ENCODE measurements at regions not wholly inside any gene's neighbourhood (a gene's known extent, or its start where the extent isn't known, plus 50 kb on each side); places are given as distances from the start of the nearest gene placed in this dataset.

GRCh38 chr5:5979377-5979760 is 399.0 kb downstream of the MED10 start:
- no peaks in the 10 kb centered on the region for H3K9me3 ChIP-seq (ENCODE audit: low read length)
- no peaks in the 10 kb centered on the region for H3F3A ChIP-seq (ENCODE audit: insufficient read depth, low read length, poor library complexity, severe bottlenecking)
- H3K36me3 ChIP-seq (ENCODE audit: insufficient read depth, low read length): no peaks in the 10 kb centered on the region
- H3K27me3 ChIP-seq (ENCODE audit: insufficient read depth, low read depth, low read length): no peaks in the 10 kb centered on the region
- no peak overlapping the region for H2AFZ ChIP-seq (ENCODE audit: low read depth, low read length)
- TF ChIP-seq TAF1 (IDR thresholded peaks at IDR 0.05; ENCODE audit: low read depth) (no peak), REST (IDR thresholded peaks at IDR 0.05; ENCODE audit: borderline replicate concordance) (no peak), POLR2AphosphoS5 (IDR thresholded peaks at IDR 0.05) (no peak), MXI1 (conservative IDR thresholded peaks at IDR 0.05; ENCODE audit: poor library complexity, severe bottlenecking) (no peak), EZH2 (IDR thresholded peaks at IDR 0.05; ENCODE audit: borderline replicate concordance, insufficient read depth, low read length, poor library complexity, severe bottlenecking) (no peak), EP300 (conservative IDR thresholded peaks at IDR 0.05; ENCODE audit: poor library complexity, severe bottlenecking) (no peak)
- H3K4me2 ChIP-seq (ENCODE audit: low read length): no peak overlapping the region
- no peak overlapping the region for H3K4me3 ChIP-seq (ENCODE audit: low read length)
- no peaks in the 10 kb centered on the region for H4K20me1 ChIP-seq (ENCODE audit: insufficient read depth)
- no peaks in the 10 kb centered on the region for H3K9me2 ChIP-seq (ENCODE audit: insufficient read depth, low read length)
- no peak overlapping the region for H3K27ac ChIP-seq (ENCODE audit: low read length)
- no peak overlapping the region for H3K9ac ChIP-seq (ENCODE audit: low read length)
- H3K79me2 ChIP-seq (replicated peaks; ENCODE audit: insufficient read depth, low read length): no peaks in the 10 kb centered on the region

GRCh38 chr5:5978501-5979376 is 399.6 kb downstream of the MED10 start:
- H2AFZ ChIP-seq (ENCODE audit: low read depth, low read length): no peak overlapping the region

More at GRCh38 chr5:5978501-5979376, 399.6 kb downstream of the MED10 start:
- H3K9me3 ChIP-seq (ENCODE audit: low read length): no peaks in the 10 kb centered on the region
- no peak for TF ChIP-seq EP300 (conservative IDR thresholded peaks at IDR 0.05; ENCODE audit: poor library complexity, severe bottlenecking)
- no peak for TF ChIP-seq CTCF (IDR thresholded peaks at IDR 0.05; ENCODE audit: poor library complexity, severe bottlenecking)
- no peak overlapping the region for H3K27ac ChIP-seq (ENCODE audit: low read length)
- H3K9ac ChIP-seq (ENCODE audit: low read length): no peak overlapping the region
- no peaks in the 10 kb centered on the region for H3K79me2 ChIP-seq (replicated peaks; ENCODE audit: insufficient read depth, low read length)
- H3K9me2 ChIP-seq (ENCODE audit: insufficient read depth, low read length): no peaks in the 10 kb centered on the region
- H3F3A ChIP-seq (ENCODE audit: insufficient read depth, low read length, poor library complexity, severe bottlenecking): no peaks in the 10 kb centered on the region
- no peaks in the 10 kb centered on the region for H3K27me3 ChIP-seq (ENCODE audit: insufficient read depth, low read depth, low read length)
- H3K4me2 ChIP-seq (ENCODE audit: low read length): no peak overlapping the region
- H4K20me1 ChIP-seq (ENCODE audit: insufficient read depth): no peaks in the 10 kb centered on the region
- H3K36me3 ChIP-seq (ENCODE audit: insufficient read depth, low read length): no peaks in the 10 kb centered on the region
- H3K4me3 ChIP-seq (ENCODE audit: low read length): no peak overlapping the region

Data from neural cell (in vitro differentiated cells).